ENCODE measurements at regions not wholly inside any gene's neighbourhood (a gene's known extent, or its start where the extent isn't known, plus 50 kb on each side); places are given as distances from the start of the nearest gene placed in this dataset.
"Not testable (repeated sequence)": the region's sequence is repeated elsewhere in the genome, so short reads cannot be mapped to it uniquely, and the experiment has no call there.

DNA sequence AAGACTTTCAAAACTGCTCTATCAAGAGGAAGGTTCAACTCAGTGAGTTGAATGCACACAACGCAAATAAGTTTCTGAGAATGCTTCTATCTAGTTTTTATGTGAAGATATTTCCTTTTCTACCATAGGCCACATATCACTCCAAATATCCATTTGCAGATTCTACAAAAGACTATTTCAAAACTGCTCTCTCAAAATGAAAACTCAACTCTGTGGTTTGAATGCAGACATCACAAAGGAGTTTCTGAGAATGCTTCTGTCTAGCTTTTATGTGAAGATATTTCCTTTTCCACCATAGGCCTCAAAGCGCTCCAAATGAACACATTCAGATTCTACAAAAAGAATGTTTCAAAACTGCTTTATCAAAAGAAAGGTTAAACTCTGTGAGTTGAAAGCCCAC is 1093.1 kb upstream of the DEFB115 start:
- DNase-seq, result not testable (repeated sequence)

DNA sequence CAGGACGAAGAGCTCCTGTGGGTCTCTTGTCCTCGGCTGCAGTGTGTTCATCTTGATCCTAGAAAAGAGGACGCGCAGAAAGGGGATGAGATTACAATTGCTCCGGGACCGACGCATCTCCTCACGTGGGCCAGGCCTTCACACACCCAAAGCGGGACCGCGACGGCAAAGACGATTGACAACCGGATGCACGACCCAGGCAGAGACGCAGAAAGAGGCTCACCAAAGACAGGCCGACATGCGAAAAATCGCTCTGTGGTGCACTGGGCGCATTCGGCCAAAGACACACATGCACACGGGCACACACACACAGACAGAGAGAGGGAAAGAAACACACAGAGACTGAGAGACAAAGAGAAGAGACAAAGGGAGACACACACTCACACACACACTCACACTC is 1089.9 kb upstream of the DEFB115 start:
- DNase-seq, result no peak

DNA sequence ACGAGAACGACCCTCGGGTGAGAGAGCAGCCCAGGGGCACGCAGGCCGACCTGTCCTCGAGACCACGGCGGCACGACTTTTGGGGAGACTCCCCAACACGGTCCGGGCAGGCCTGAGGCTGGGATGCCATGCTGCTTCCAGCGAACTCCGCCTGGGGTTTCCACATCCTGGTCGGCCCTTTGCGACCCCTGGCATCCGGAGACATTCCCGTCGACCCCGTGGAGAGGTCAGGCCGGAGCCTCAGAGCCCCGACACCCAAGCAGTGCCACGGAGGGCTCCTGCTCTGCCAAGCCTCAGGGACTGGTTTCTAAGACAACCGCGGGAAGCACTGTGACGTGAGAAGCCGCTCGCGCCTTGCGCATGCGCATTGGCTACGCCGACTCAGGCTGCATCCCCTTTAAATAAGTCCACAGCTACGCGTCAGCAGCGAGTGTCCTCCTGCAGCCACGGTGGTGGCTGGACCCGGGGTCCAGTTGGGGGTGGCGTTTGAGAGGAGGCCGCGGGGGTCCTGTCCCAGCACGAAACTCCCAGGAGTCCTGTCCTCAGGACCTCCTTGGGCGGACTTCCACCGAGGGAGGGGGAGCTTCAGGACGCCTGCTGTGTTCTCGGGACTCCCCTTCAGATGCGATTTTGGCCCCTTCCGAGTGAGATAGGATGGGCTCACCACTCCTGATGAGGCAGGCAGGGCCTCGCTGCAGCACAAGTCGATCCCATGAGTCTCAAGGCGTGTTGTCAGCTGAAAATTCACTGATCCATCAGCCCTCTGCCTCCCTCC is 1089.3 kb upstream of the DEFB115 start:
- DNase-seq, result no peak

- DNase-seq, result no peak
Observed at GRCh38 chr20:30168800-30169138, 1088.7 kb upstream of the DEFB115 start.

- no peak for DNase-seq
Observed at GRCh38 chr20:30175681-30176080, 1081.8 kb upstream of the DEFB115 start.

GRCh38 chr20:30183124-30183523 is 1074.3 kb upstream of the DEFB115 start:
- not testable (repeated sequence) for DNase-seq

DNA sequence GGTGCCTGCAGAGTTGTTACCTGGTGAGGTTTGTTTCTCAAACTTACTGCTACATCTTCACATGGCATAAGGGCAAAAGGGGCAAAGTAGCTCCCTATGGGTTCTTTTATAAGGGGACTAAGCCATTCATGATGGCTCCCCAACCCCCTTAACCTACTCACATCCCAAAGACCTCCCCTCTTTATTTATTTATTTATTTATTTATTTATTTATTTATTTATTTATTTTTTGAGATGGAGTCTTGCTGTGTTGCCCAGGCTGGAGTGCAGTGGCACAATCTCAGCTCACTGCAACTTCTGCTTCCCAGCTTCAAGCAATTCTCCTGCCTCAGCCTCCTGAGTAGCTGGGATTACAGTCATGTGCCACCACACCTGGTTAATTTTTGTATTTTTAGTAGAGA is 1065.7 kb upstream of the DEFB115 start:
- DNase-seq, result not testable (repeated sequence)

- not testable (repeated sequence) for DNase-seq
Observed at GRCh38 chr20:30234477-30234876, 1023.0 kb upstream of the DEFB115 start.

GRCh38 chr20:30275073-30275472 is 982.4 kb upstream of the DEFB115 start:
- DNase-seq, result not testable (repeated sequence)

GRCh38 chr20:30281584-30282197 is 975.8 kb upstream of the DEFB115 start:
- DNase-seq, result no peak

GRCh38 chr20:30283476-30284280 is 973.8 kb upstream of the DEFB115 start:
- peak; percentile 6 to 25 for DNase-seq

GRCh38 chr20:30284281-30284905 is 973.1 kb upstream of the DEFB115 start:
- DNase-seq, result no peak

GRCh38 chr20:30285677-30286076 is 971.8 kb upstream of the DEFB115 start:
- no peak for DNase-seq

- no peak for DNase-seq
Observed at GRCh38 chr20:30286157-30286556, 971.3 kb upstream of the DEFB115 start.

GRCh38 chr20:30287459-30287858 is 970.0 kb upstream of the DEFB115 start:
- DNase-seq, result not testable (repeated sequence)

DNA sequence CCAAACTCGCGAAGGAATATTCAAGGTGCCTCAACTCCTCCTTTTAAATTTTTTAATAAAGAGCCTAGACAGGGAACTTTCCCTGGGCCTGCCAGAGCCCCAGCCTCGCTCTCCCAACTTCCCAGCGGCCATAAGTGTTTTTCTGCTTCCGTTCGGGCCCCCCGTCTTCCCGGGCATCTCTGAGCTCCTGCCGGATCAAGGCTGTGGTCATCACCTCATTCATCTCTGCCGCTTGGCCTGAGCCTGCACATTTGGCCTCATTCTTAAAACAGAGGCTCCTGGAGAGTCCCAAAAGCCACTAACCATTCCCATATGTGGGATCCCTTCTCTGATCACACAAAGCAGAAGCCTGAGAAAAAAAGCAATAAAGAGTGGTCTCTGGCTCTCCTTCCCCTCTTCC is 969.1 kb upstream of the DEFB115 start:
- no peak for DNase-seq

DNA sequence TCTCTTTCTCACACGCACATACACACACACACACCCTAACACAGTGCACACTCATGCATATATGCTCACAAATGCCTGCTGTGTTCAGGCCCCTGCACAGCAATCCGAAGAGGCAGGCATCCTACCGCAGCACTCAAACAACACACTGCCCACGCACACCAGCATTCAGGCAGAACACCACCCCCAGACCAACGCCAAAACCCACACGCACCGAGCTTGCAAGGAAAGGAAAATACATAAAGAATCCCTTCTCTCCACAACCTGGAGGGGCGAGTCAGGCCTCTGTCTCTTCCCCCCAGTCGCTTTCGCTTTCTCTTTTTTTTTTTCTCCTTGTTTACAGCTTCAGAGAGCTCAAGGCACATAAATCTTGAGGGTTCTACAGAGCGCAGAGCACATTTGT is 968.4 kb upstream of the DEFB115 start:
- DNase-seq, result not testable (repeated sequence)

- DNase-seq, result not testable (repeated sequence)
Observed at GRCh38 chr20:30289711-30290141, 967.7 kb upstream of the DEFB115 start.

DNA sequence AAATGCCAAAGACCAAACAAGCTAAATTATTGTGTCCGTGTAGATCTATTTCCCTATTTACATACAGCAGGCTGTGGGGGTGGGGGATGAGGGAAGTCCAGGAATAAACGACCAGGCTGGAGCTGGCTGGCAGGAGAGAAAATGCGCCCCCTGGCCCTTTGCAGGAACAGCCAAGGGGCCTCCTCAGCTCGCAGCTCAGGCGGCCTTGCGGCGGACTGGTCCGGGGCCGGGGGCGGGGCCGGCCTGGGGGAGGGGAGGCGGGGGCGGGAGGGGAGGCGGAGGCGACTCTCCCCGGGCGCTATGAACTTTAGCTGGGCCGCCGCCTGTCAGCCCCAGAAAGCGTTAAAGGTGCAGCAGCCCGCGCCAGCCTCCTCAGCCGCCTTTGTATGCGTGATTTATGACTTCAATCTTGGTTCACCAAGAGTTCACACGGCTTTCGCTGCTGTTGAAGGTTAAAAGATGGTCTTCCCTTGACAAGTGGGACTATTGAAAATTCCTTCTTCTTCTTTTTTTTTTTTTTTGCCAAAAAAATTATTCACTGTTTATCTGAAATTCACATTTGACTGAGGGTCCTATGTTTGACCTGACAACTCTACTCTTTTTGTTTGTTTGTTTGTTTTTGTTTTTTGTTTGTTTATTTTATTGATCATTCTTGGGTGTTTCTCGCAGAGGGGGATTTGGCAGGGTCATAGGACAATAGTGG is 967.0 kb upstream of the DEFB115 start:
- DNase-seq, result not testable (repeated sequence)

DNA sequence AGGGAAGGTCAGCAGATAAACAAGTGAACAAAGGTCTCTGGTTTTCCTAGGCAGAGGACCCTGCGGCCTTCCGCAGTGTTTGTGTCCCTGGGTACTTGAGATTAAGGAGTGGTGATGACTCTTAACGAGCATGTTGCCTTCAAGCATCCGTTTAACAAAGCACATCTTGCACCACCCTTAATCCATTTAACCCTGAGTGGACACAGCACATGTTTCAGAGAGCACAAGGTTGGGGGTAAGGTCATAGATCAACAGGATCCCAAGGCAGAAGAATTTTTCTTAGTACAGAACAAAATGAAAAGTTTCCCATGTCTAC is 966.4 kb upstream of the DEFB115 start:
- not testable (repeated sequence) for DNase-seq

GRCh38 chr20:30291686-30292085 is 965.8 kb upstream of the DEFB115 start:
- not testable (repeated sequence) for DNase-seq

GRCh38 chr20:30295396-30295795 is 962.1 kb upstream of the DEFB115 start:
- DNase-seq, result not testable (repeated sequence)

- DNase-seq, result not testable (repeated sequence)
Observed at GRCh38 chr20:30295967-30296366, 961.5 kb upstream of the DEFB115 start.
